HEK293T (cell line): ENCODE measurements at regions not wholly inside any gene's neighbourhood (a gene's known extent, or its start where the extent isn't known, plus 50 kb on each side); places are given as distances from the start of the nearest gene placed in this dataset.

ENCODE experiments used
- CTCF ChIA-PET: fragments of 350-600 bp; formaldehyde crosslinking; extraction: SDS; loops from one replicate; lab custom pipeline; 2021; ENCODE audit warnings: antibody characterized with exemption, inconsistent platforms; lab: Yijun Ruan, JAX
- POLR2A ChIA-PET: fragments of 350-600 bp; formaldehyde crosslinking; extraction: SDS; loops from one replicate; lab custom pipeline; 2020; ENCODE audit warnings: antibody characterized with exemption, inconsistent platforms; lab: Yijun Ruan, JAX
- DNase-seq: peaks from one replicate; pipeline ENCODE4 v3.0.0; 2012; ENCODE audit warnings: mixed read lengths; ENCODE audit errors: extremely low spot score
- ARNT ChIP-seq: fragments of 450-650 bp; IDR thresholded peaks from 2 replicates; pipeline ENCODE4 v1.6.1; 2017; ENCODE audit warnings: mild to moderate bottlenecking
- BHLHE40 ChIP-seq: fragments of 450-650 bp; IDR thresholded peaks from 2 replicates; pipeline ENCODE4 v1.6.1; 2016; ENCODE audit warnings: mild to moderate bottlenecking, moderate library complexity, borderline replicate concordance
- CTBP1 ChIP-seq: fragments of 450-650 bp; IDR thresholded peaks from 2 replicates; pipeline ENCODE4 v1.6.1; 2016; ENCODE audit warnings: borderline replicate concordance
- ELF4 ChIP-seq: fragments of 450-650 bp; IDR thresholded peaks from 2 replicates; pipeline ENCODE4 v1.6.1; 2017; ENCODE audit warnings: antibody characterized with exemption
- FOXA1 ChIP-seq: fragments of 450-650 bp; IDR thresholded peaks from 2 replicates; pipeline ENCODE4 v1.6.1; 2016; ENCODE audit warnings: mild to moderate bottlenecking
- FOXK2 ChIP-seq: fragments of 450-650 bp; IDR thresholded peaks from 2 replicates; pipeline ENCODE4 v1.6.1; 2016; ENCODE audit warnings: mild to moderate bottlenecking
- FOXM1 ChIP-seq: fragments of 450-650 bp; IDR thresholded peaks from 2 replicates; pipeline ENCODE4 v1.6.1; 2017; ENCODE audit warnings: mild to moderate bottlenecking, borderline replicate concordance
- HDGF ChIP-seq: fragments of 450-650 bp; IDR thresholded peaks from 2 replicates; pipeline ENCODE4 v1.6.1; 2017; ENCODE audit warnings: antibody characterized with exemption, borderline replicate concordance
- L3MBTL2 ChIP-seq: fragments of 450-650 bp; conservative IDR thresholded peaks from 2 replicates; pipeline ENCODE4 v1.6.1; 2016; ENCODE audit warnings: mild to moderate bottlenecking
- LEF1 ChIP-seq: fragments of 450-650 bp; IDR thresholded peaks from 2 replicates; pipeline ENCODE4 v1.6.1; 2017; ENCODE audit warnings: mild to moderate bottlenecking, borderline replicate concordance
- NFRKB ChIP-seq: fragments of 450-650 bp; IDR thresholded peaks from 2 replicates; pipeline ENCODE4 v1.6.1; 2016; ENCODE audit warnings: mild to moderate bottlenecking, moderate library complexity
- SP1 ChIP-seq: fragments of 450-650 bp; IDR thresholded peaks from 2 replicates; pipeline ENCODE4 v1.6.1; 2017
- SUZ12 ChIP-seq: fragments of 450-650 bp; IDR thresholded peaks from 2 replicates; pipeline ENCODE4 v1.6.1; 2016; ENCODE audit warnings: mild to moderate bottlenecking
- TARDBP ChIP-seq: fragments of 450-650 bp; IDR thresholded peaks from 2 replicates; pipeline ENCODE4 v1.6.1; 2016
- ZNF384 ChIP-seq: fragments of 450-650 bp; IDR thresholded peaks from 2 replicates; pipeline ENCODE4 v1.6.1; 2016
- TF ChIP-seq, protein P1 (sequence below): fragments of 450-650 bp; IDR thresholded peaks from 2 replicates; pipeline ENCODE4 v1.6.1; 2016

DNA sequence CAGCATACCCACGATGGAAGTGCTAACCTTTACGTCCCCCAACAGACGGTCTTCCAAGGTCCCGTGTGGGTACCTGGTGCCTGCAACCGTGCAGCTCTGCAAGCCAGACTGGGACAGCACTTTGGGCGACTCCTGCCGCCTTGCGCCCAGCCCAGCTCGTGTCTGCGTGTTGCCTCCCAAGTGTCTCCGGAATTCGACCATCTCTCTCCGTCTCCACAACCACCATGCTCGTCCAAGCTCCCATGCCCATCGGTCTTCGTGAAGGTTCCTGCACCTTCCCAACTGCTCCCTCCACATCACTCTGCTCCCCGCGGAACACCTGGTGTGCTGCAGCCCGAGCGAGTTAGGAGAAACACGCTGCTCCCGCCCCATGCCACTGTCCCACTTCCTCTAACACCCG is 173.2 kb upstream of the AFDN start:
- TF ChIP-seq BHLHE40: no peak
- TF ChIP-seq L3MBTL2: no peak
- TF ChIP-seq ZNF384: no peak
- TF ChIP-seq ELF4: no peak
- TF ChIP-seq CTBP1: no peak
- no peak for TF ChIP-seq SP1
- TF ChIP-seq, protein P1, sequence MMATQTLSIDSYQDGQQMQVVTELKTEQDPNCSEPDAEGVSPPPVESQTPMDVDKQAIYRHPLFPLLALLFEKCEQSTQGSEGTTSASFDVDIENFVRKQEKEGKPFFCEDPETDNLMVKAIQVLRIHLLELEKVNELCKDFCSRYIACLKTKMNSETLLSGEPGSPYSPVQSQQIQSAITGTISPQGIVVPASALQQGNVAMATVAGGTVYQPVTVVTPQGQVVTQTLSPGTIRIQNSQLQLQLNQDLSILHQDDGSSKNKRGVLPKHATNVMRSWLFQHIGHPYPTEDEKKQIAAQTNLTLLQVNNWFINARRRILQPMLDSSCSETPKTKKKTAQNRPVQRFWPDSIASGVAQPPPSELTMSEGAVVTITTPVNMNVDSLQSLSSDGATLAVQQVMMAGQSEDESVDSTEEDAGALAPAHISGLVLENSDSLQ: no peak
- POLR2A ChIA-PET: no interaction called here
- CTCF ChIA-PET: no interaction called here
- no peak for DNase-seq

DNA sequence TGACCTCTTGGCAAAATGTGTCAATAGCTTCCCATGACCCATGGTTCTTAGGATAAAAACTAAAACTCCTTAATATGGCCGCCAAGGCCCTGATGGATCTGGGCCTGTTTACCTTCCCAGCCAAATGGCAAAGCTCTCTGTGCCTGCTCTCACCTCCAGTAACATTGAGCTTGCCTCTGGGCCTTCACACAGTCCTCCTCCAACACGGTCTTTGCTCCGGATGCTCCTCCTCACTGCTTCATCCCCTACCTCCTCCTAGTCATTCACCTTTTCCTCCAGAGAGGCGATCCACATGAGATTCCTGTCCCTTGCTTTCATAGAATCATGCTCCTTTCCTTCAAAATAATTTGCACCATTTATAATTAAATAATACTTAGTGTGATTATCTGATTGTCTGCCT is 172.3 kb upstream of the AFDN start:
- DNase-seq: no peak
- no peak for TF ChIP-seq ZNF384
- no peak for TF ChIP-seq FOXM1
- TF ChIP-seq HDGF: no peak
- no peak for TF ChIP-seq BHLHE40
- TF ChIP-seq FOXA1: no peak
- no peak for TF ChIP-seq CTBP1
- no peak for TF ChIP-seq ELF4
- no peak for TF ChIP-seq SUZ12
- no peak for TF ChIP-seq LEF1
- no peak for TF ChIP-seq SP1
- no peak for TF ChIP-seq TARDBP
- TF ChIP-seq L3MBTL2: no peak
- ChIA-PET POLR2A (no interaction called here), CTCF (interaction anchor here (0.6 kb wide), 1 partner anchor 231 kb away, joined by 7 read pairs; no protein-coding TSS in a partner anchor)

DNA sequence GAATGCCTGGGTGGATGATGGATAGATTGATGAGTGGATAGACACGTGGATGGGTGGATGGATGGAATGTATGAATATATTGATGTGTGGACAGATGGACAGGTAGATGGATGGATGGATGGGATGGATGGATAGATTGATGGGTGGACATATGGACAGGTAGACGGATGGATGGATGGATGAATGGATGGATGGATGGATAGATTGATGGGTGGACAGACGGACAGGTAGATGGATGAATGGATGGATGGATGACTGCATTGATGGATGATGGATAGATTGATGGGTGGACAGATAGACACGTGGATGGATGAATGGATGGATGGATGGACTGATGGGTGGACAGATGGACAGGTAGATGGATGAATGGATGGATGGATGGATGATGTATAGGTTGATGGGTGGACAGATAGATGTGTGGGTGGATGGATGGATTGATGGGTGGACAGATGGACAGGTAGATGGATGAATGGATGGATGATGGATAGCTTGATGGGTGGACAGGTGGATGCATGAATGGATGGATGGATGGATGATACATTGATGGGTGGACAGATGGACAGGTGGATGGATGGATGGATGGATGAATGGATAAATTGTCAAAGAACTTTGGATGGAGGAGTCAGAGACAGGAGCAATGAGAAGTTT is 171.4 kb upstream of the AFDN start:
- ChIA-PET CTCF (no interaction called here), POLR2A (no interaction called here)
- 0 out of 2 replicates have a peak, but pooled peaks have one; percentile 3 for TF ChIP-seq CTBP1
- TF ChIP-seq ELF4: no peak
- TF ChIP-seq, protein P1: peak; percentile 40; the same call in 1 of the 2 replicates
- no peak for DNase-seq

DNA sequence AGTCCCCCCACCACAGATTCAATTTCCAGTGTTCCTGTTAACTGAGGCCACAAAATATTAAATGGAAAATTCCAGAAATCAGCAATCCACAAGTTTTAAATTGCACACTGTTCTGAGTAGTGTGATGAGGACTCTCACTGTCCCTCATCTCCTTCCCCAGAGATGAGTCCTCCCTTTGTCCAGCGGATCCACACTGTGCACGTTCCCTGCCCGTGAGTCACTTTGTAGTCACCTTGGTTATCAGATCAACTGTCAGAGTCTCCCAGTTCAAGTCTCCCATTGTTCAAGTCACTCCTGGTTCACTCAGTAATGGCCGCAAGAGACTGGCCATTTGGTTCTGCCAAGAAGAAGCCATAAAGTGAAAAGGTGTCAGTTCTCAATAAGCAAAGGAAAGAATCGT is 168.6 kb upstream of the AFDN start:
- CTCF ChIA-PET: no interaction called here
- no peak for TF ChIP-seq BHLHE40
- no peak for TF ChIP-seq NFRKB
- TF ChIP-seq, protein P1: no peak
- no peak for TF ChIP-seq ELF4
- no peak for TF ChIP-seq ZNF384
- TF ChIP-seq CTBP1: no peak
- TF ChIP-seq TARDBP: no peak
- TF ChIP-seq FOXM1: no peak
- POLR2A ChIA-PET: no interaction called here
- DNase-seq: no peak

GRCh38 chr6:167659046-167659445 is 167.7 kb upstream of the AFDN start:
- DNase-seq: no peak
- TF ChIP-seq ZNF384: no peak
- no peak for TF ChIP-seq TARDBP
- TF ChIP-seq FOXM1: no peak
- TF ChIP-seq, protein P1: no peak
- no peak for TF ChIP-seq ARNT
- no peak for TF ChIP-seq FOXK2
- no peak for TF ChIP-seq SUZ12
- TF ChIP-seq FOXA1: no peak
- no peak for TF ChIP-seq CTBP1
- no peak for TF ChIP-seq NFRKB
- TF ChIP-seq SP1: no peak
- no peak for TF ChIP-seq ELF4
- no peak for TF ChIP-seq L3MBTL2
- TF ChIP-seq LEF1: no peak
- TF ChIP-seq BHLHE40: no peak
- TF ChIP-seq HDGF: no peak
- ChIA-PET CTCF (no interaction called here), POLR2A (no interaction called here)

DNA sequence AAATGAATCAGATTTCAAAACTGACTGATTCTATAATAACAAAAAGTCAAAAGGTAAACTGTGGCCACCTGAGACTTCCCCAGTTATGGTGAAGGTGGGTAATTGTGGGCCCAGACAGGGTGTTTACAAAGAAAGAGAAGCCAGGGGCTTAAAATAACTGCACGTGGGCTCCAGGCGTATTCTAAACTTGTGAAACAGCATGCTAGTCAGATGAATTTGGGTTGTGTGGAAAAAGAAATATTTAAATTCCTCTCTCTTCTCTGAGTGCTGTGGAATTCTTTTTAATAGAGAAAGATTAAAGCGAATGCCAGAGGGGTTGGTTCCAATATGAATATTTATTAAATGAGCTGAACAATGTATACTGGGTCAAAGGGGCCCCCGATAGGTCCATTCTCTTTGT is 166.3 kb upstream of the AFDN start:
- no peak for TF ChIP-seq NFRKB
- no peak for TF ChIP-seq ARNT
- no peak for TF ChIP-seq SP1
- TF ChIP-seq TARDBP: no peak
- TF ChIP-seq ELF4: no peak
- no peak for TF ChIP-seq HDGF
- TF ChIP-seq, protein P1: no peak
- TF ChIP-seq FOXM1: no peak
- no peak for TF ChIP-seq LEF1
- TF ChIP-seq FOXA1: no peak
- TF ChIP-seq BHLHE40: no peak
- no peak for TF ChIP-seq L3MBTL2
- no peak for TF ChIP-seq FOXK2
- TF ChIP-seq SUZ12: no peak
- CTCF ChIA-PET: no interaction called here
- POLR2A ChIA-PET: no interaction called here
- DNase-seq: no peak
